ENCODE measurements at regions not wholly inside any gene's neighbourhood (a gene's known extent, or its start where the extent isn't known, plus 50 kb on each side); places are given as distances from the start of the nearest gene placed in this dataset.

DNA sequence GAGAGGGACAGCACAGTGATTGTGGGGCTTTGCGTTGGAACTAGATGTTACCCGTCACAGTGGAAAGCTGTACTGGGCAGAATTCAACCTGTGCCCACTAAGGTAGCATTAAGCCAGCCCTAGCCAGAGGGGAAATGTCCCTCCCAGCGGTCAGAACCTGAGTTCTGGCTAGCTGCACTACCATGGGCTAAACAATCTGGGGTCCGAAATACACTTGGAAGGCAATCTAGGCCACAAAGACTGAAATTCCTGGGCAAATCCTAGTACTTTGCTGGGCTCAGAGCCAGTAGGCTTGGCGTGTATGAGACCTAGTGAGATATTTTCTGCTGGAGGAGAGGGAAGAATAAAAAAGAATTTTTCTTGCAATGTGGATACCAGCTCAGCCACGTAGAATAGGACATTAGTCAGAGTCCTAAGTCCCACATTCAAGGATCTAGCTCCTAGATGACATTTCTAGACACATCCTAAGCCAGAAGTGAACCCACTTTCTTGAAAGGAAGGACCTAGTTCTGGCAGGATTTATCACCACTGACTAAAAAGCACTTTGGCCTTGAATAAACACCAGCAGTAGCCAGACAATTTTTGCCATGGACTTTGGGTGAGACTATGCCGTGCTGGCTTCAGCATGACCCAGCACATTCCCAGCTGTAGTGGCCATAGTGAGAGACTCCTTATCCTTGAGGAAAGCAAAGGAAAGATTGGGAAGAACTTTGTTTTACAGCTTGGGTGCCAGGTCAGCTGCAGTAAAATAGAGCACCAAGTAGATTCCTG lies 618.0 kb downstream of the BRINP1 start:
- H2AFZ ChIP-seq (ENCODE audit: low read length), result no peak overlapping the region
- H3K27me3 ChIP-seq (ENCODE audit: insufficient read depth, low read length), result no peaks in the 10 kb centered on the region
- no peak overlapping the region for H3K27ac ChIP-seq (ENCODE audit: low read depth, low read length)
- no peak overlapping the region for H3K4me2 ChIP-seq (ENCODE audit: insufficient read depth, low read length)
- no peak for DNase-seq (ENCODE audit: insufficient read length, low spot score, missing footprints)
- H4K20me1 ChIP-seq (ENCODE audit: insufficient read depth, low read length), result no peaks in the 10 kb centered on the region
- TF ChIP-seq, protein P1, sequence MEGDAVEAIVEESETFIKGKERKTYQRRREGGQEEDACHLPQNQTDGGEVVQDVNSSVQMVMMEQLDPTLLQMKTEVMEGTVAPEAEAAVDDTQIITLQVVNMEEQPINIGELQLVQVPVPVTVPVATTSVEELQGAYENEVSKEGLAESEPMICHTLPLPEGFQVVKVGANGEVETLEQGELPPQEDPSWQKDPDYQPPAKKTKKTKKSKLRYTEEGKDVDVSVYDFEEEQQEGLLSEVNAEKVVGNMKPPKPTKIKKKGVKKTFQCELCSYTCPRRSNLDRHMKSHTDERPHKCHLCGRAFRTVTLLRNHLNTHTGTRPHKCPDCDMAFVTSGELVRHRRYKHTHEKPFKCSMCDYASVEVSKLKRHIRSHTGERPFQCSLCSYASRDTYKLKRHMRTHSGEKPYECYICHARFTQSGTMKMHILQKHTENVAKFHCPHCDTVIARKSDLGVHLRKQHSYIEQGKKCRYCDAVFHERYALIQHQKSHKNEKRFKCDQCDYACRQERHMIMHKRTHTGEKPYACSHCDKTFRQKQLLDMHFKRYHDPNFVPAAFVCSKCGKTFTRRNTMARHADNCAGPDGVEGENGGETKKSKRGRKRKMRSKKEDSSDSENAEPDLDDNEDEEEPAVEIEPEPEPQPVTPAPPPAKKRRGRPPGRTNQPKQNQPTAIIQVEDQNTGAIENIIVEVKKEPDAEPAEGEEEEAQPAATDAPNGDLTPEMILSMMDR (IDR thresholded peaks at IDR 0.05; ENCODE audit: extremely low read depth, low read depth, low read length), result no peak
- H3K36me3 ChIP-seq (ENCODE audit: insufficient read depth, low read length), result no peaks in the 10 kb centered on the region
- H3K4me3 ChIP-seq (ENCODE audit: insufficient read depth, low read length), result no peak overlapping the region
- H3K4me1 ChIP-seq (ENCODE audit: insufficient read depth, low read length), result no peaks in the 10 kb centered on the region
- H3K9me3 ChIP-seq (ENCODE audit: low read depth, low read length), result no peaks in the 10 kb centered on the region
- H3K79me2 ChIP-seq (ENCODE audit: insufficient read depth, low read length), result no peaks in the 10 kb centered on the region

DNA sequence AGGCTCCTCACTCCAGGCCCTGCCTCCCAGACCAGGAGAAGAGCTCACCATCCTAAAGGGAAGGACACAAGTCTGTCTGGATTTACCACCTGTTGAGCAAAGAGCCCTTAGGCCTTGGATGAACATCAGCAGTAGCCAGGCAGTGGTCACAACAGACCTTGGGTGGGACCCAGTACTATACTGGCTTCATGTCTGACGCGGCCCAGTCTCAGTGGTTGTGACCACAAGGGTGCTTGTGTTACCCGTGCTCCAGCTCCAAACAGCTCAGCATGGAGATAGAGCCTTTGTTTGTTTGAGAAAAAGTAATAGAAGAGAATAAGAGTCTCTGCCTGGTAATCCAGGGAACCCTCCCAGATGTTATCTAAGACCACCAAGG lies 617.4 kb downstream of the BRINP1 start:
- no peaks in the 10 kb centered on the region for H3K36me3 ChIP-seq (ENCODE audit: insufficient read depth, low read length)

DNA sequence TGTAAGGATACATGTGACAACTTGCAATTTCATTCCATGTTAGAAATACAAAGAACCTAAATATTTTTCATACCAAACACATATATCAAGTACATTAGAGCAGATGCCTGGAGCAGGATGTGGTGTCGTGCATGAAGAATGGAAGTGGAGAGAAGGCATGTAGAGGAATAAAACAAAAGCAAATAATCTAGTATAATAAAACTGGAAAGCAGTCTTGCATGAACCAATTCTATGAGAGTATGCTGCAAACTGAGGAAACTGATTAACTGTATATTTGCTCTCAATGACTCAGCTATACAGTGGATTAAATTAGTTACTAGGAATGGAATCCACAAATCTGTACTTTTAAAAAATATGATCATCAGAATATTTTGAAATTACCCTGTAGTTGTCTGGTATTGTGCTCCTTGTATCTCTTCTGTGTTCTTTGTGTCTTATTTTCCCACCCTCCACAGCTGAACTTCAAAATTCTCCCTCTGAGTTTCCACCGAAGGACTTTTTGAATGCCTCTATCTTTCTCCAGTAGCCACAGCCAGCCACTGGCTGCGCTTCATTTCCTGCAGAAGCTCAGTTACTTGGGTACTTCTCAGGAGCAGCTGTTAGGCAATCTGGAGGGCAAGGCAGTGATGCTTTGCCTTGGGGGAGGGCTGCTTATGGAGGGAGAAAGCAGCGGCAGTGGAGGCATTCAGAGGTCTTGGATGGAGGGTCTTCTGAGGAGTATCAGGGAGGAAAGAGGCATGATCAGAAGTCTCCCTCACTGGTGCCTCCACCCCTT lies 608.0 kb downstream of the BRINP1 start:
- no peak overlapping the region for H3K4me2 ChIP-seq (ENCODE audit: insufficient read depth, low read length)

More for the DNA sequence above, 617.4 kb downstream of the BRINP1 start:
- Histone ChIP-seq H3K4me1 (ENCODE audit: insufficient read depth, low read length) (no peaks in the 10 kb centered on the region), H2AFZ (ENCODE audit: low read length) (no peak overlapping the region), H3K9me3 (ENCODE audit: low read depth, low read length) (no peaks in the 10 kb centered on the region), H3K4me3 (ENCODE audit: insufficient read depth, low read length) (no peak overlapping the region), H3K27me3 (ENCODE audit: insufficient read depth, low read length) (no peaks in the 10 kb centered on the region), H3K79me2 (ENCODE audit: insufficient read depth, low read length) (no peaks in the 10 kb centered on the region), H3K27ac (ENCODE audit: low read depth, low read length) (no peak overlapping the region), H3K4me2 (ENCODE audit: insufficient read depth, low read length) (no peak overlapping the region), H4K20me1 (ENCODE audit: insufficient read depth, low read length) (no peaks in the 10 kb centered on the region)
- TF ChIP-seq, protein P1 (IDR thresholded peaks at IDR 0.05; ENCODE audit: extremely low read depth, low read depth, low read length), result no peak
- no peak for DNase-seq (ENCODE audit: insufficient read length, low spot score, missing footprints)

More for the DNA sequence above, 608.0 kb downstream of the BRINP1 start:
- TF ChIP-seq, protein P1 (IDR thresholded peaks at IDR 0.05; ENCODE audit: extremely low read depth, low read depth, low read length), result no peak
- H3K4me3 ChIP-seq (ENCODE audit: insufficient read depth, low read length), result no peak overlapping the region
- no peaks in the 10 kb centered on the region for H3K36me3 ChIP-seq (ENCODE audit: insufficient read depth, low read length)
- H3K79me2 ChIP-seq (ENCODE audit: insufficient read depth, low read length), result no peaks in the 10 kb centered on the region
- H3K27ac ChIP-seq (ENCODE audit: low read depth, low read length), result no peak overlapping the region
- no peaks in the 10 kb centered on the region for H3K27me3 ChIP-seq (ENCODE audit: insufficient read depth, low read length)
- no peaks in the 10 kb centered on the region for H4K20me1 ChIP-seq (ENCODE audit: insufficient read depth, low read length)
- peaks cover 2% of the 10 kb centered on the region for H3K9me3 ChIP-seq (ENCODE audit: low read depth, low read length)
- H2AFZ ChIP-seq (ENCODE audit: low read length), result no peak overlapping the region
- no peak for DNase-seq (ENCODE audit: insufficient read length, low spot score, missing footprints)
- H3K4me1 ChIP-seq (ENCODE audit: insufficient read depth, low read length), result no peaks in the 10 kb centered on the region
